ENCODE measurements at regions not wholly inside any gene's neighbourhood (a gene's known extent, or its start where the extent isn't known, plus 50 kb on each side); places are given as distances from the start of the nearest gene placed in this dataset.

- no peak for FAIRE-seq
Measured at GRCh38 chr21:18460979-18461378, 57.4 kb upstream of the TMPRSS15 start.

GRCh38 chr21:18461743-18462142 is 58.2 kb upstream of the TMPRSS15 start:
- FAIRE-seq, result peak; percentile 27

GRCh38 chr21:18467715-18468114 is 64.1 kb upstream of the TMPRSS15 start:
- FAIRE-seq, result no peak

GRCh38 chr21:18468790-18469189 is 65.2 kb upstream of the TMPRSS15 start:
- no peak for FAIRE-seq

- no peak for FAIRE-seq
Measured at GRCh38 chr21:18476639-18477038, 73.1 kb upstream of the TMPRSS15 start.

GRCh38 chr21:18477043-18477442 is 73.5 kb upstream of the TMPRSS15 start:
- no peak for FAIRE-seq

GRCh38 chr21:18478513-18478912 is 74.9 kb upstream of the TMPRSS15 start:
- no peak for FAIRE-seq

GRCh38 chr21:18488252-18488651 is 84.7 kb upstream of the TMPRSS15 start:
- FAIRE-seq, result no peak

GRCh38 chr21:18493422-18493821 is 89.8 kb upstream of the TMPRSS15 start:
- no peak for FAIRE-seq

- no peak for FAIRE-seq
Measured at GRCh38 chr21:18495523-18495922, 91.9 kb upstream of the TMPRSS15 start.

GRCh38 chr21:18498431-18498830 is 94.8 kb upstream of the TMPRSS15 start:
- no peak for FAIRE-seq

- FAIRE-seq, result peak; percentile 95
Measured at GRCh38 chr21:18499761-18500376, 96.3 kb upstream of the TMPRSS15 start.

GRCh38 chr21:18518054-18518481 is 114.5 kb upstream of the TMPRSS15 start:
- no peak for FAIRE-seq

- FAIRE-seq, result no peak
Measured at GRCh38 chr21:18521204-18521603, 117.6 kb upstream of the TMPRSS15 start.

GRCh38 chr21:18522181-18522972 is 118.8 kb upstream of the TMPRSS15 start:
- FAIRE-seq, result no peak

GRCh38 chr21:18524097-18524880 is 120.7 kb upstream of the TMPRSS15 start:
- FAIRE-seq, result no peak

- FAIRE-seq, result no peak
Measured at GRCh38 chr21:18529254-18529653, 125.7 kb upstream of the TMPRSS15 start.

GRCh38 chr21:18542081-18542480 is 138.5 kb upstream of the TMPRSS15 start:
- no peak for FAIRE-seq

GRCh38 chr21:18545908-18546307 is 142.3 kb upstream of the TMPRSS15 start:
- no peak for FAIRE-seq

GRCh38 chr21:18547347-18547746 is 143.8 kb upstream of the TMPRSS15 start:
- no peak for FAIRE-seq

- peak; percentile 81 for FAIRE-seq
Measured at GRCh38 chr21:18548249-18548648, 144.7 kb upstream of the TMPRSS15 start.

GRCh38 chr21:18549214-18549905 is 145.8 kb upstream of the TMPRSS15 start:
- FAIRE-seq, result no peak

GRCh38 chr21:18550361-18550760 is 146.8 kb upstream of the TMPRSS15 start:
- no peak for FAIRE-seq

All from islet of Langerhans (tissue), 1 donor.